Endothelial cell of umbilical vein (primary cell): ENCODE measurements at regions not wholly inside any gene's neighbourhood (a gene's known extent, or its start where the extent isn't known, plus 50 kb on each side); places are given as distances from the start of the nearest gene placed in this dataset.
"Not testable (repeated sequence)": the region's sequence is repeated elsewhere in the genome, so short reads cannot be mapped to it uniquely, and the experiment has no call there.

Source experiments
- BruUV-seq: library from RNA; stranded (reverse); fragments of 400-500 nt; replicated peaks from 2 replicates; lab custom pipeline; 2021; lab: Mats Ljungman, UMichigan
- CTCF ChIA-PET: fragments of 300-600, 350-600 bp; sonication (Branson Sonifier 250); formaldehyde crosslinking; loops from one replicate; lab custom pipeline; 2021; ENCODE audit warnings: antibody characterized with exemption, inconsistent platforms; lab: Charles Lee
- POLR2A ChIA-PET: fragments of 300-600, 350-600 bp; sonication (Branson Sonifier 250); formaldehyde crosslinking; loops from one replicate; lab custom pipeline; 2021; ENCODE audit warnings: antibody characterized with exemption, inconsistent platforms; lab: Charles Lee
- DNase-seq: peaks from one replicate; pipeline ENCODE4 v3.0.0-alpha.2; 2011; ENCODE audit warnings: low read depth, low spot score
- FAIRE-seq: peaks from 2 replicates; lab custom pipeline; 2011; peaks lifted over from hg19 to GRCh38; lab: Jason Lieb, UNC
- H2AFZ ChIP-seq: 2 replicates; pipeline ENCODE4 v1.6.0; 2012; ENCODE audit warnings: low read depth, low read length, control low read depth, inconsistent platforms
- H3K27ac ChIP-seq: 2 replicates; pipeline ENCODE4 v1.5.1; 2011; ENCODE audit warnings: low read depth, mild to moderate bottlenecking, control low read depth, low read length, moderate library complexity; ENCODE audit not compliant: insufficient read depth
- H3K27me3 ChIP-seq, 2 experiments: 2 replicates each; pipeline versions ENCODE4 v1.6.0 to v1.6.1; 2011; ENCODE audit warnings: low read length in 2 of 2, mixed read lengths in 1 of 2; ENCODE audit not compliant: control insufficient read depth in 2 of 2, insufficient read depth in 2 of 2
- H3K36me3 ChIP-seq, 2 experiments: 2 replicates in 1 of 2; 3 replicates in 1 of 2; pipeline ENCODE4 v1.5.1; 2011; ENCODE audit warnings: low read length in 2 of 2, mild to moderate bottlenecking in 1 of 2, moderate library complexity in 1 of 2; ENCODE audit not compliant: control insufficient read depth in 2 of 2, insufficient read depth in 2 of 2; ENCODE audit errors: extremely low read depth in 1 of 2
- H3K4me1 ChIP-seq: 3 replicates; pipeline ENCODE4 v1.5.1; 2011; ENCODE audit warnings: mild to moderate bottlenecking, low read length; ENCODE audit not compliant: control insufficient read depth, insufficient read depth; ENCODE audit errors: extremely low read depth
- H3K4me2 ChIP-seq: 2 replicates; pipeline ENCODE4 v1.6.1; 2011; ENCODE audit warnings: low read length, control low read depth, mixed read lengths; ENCODE audit not compliant: insufficient read depth
- H3K4me3 ChIP-seq, 3 experiments: fragments of 200-600 bp in 1 of 3; sonication (generic), shearing (Covaris generic) in 1 of 3; replicated peaks in 1 of 3; 2 replicates each; pipeline ENCODE4 v1.5.1; 2011 to 2016; ENCODE audit warnings: control low read depth in 3 of 3, low read length in 3 of 3, mild to moderate bottlenecking in 2 of 3, inconsistent platforms in 1 of 3, low read depth in 1 of 3, moderate library complexity in 1 of 3; ENCODE audit not compliant: insufficient read depth in 1 of 3
- H3K79me2 ChIP-seq: 2 replicates; pipeline ENCODE4 v1.6.0; 2012; ENCODE audit warnings: low read length, inconsistent platforms; ENCODE audit not compliant: control insufficient read depth, insufficient read depth
- H3K9ac ChIP-seq: replicated peaks from 2 replicates; pipeline ENCODE3; 2011; ENCODE audit warnings: low read length, control low read depth; ENCODE audit not compliant: insufficient read depth; ENCODE audit errors: extremely low read depth
- H3K9me1 ChIP-seq: replicated peaks from 3 replicates; pipeline ENCODE4 v1.6.0; 2011; ENCODE audit warnings: mild to moderate bottlenecking, low read length; ENCODE audit not compliant: control insufficient read depth, insufficient read depth; ENCODE audit errors: extremely low read depth
- H3K9me3 ChIP-seq: replicated peaks from 2 replicates; pipeline ENCODE4 v1.5.1; 2012; ENCODE audit warnings: low read length, inconsistent platforms; ENCODE audit not compliant: control insufficient read depth, insufficient read depth
- H4K20me1 ChIP-seq: replicated peaks from 2 replicates; pipeline ENCODE3; 2011; ENCODE audit warnings: mild to moderate bottlenecking, low read length; ENCODE audit not compliant: control insufficient read depth, insufficient read depth; ENCODE audit errors: extremely low read depth
- EZH2 ChIP-seq: IDR thresholded peaks from 2 replicates; pipeline ENCODE4 v1.6.1; 2012; ENCODE audit warnings: borderline replicate concordance, low read depth, mild to moderate bottlenecking, moderate library complexity, low read length, inconsistent platforms; ENCODE audit not compliant: severe bottlenecking
- FOS ChIP-seq: IDR thresholded peaks from 2 replicates; pipeline ENCODE4 v1.6.1; 2011; ENCODE audit warnings: mild to moderate bottlenecking, low read length, moderate library complexity, borderline replicate concordance; ENCODE audit not compliant: insufficient read depth
- GATA2 ChIP-seq: IDR thresholded peaks from 2 replicates; pipeline ENCODE4 v1.7.0; 2011; ENCODE audit warnings: low read depth, mild to moderate bottlenecking, moderate library complexity, mixed read lengths, low read length; ENCODE audit not compliant: insufficient read length, insufficient read depth
- JUN ChIP-seq: IDR thresholded peaks from 2 replicates; pipeline ENCODE4 v1.6.1; 2011; ENCODE audit warnings: borderline replicate concordance, low read depth; ENCODE audit not compliant: insufficient read length, insufficient read depth
- MYC ChIP-seq: IDR thresholded peaks from one replicate; pipeline ENCODE4 v1.6.1; 2011; ENCODE audit warnings: mild to moderate bottlenecking, low read depth, low read length
- POLR2A ChIP-seq: IDR thresholded peaks from 2 replicates; pipeline ENCODE4 v1.6.1; 2012; ENCODE audit warnings: low read depth, mild to moderate bottlenecking, control low read depth, low read length
- POLR2AphosphoS5 ChIP-seq: IDR thresholded peaks from 2 replicates; pipeline ENCODE4 v1.6.1; 2012; ENCODE audit warnings: low read depth, mild to moderate bottlenecking, control low read depth, low read length, moderate library complexity; ENCODE audit not compliant: insufficient read depth
- dilution Hi-C: fragments of 300-500 bp; cut with MboI; formaldehyde crosslinking; loops from one replicate; pipeline ENCODE4 v1.15.0; 2019; ENCODE audit warnings: low sequenced_read_pairs; ENCODE audit not compliant: extremely low pct_ligation_motif_present
- intact Hi-C: fragments of 100-400 bp; cut with micrococcal nuclease; formaldehyde crosslinking; loops from one replicate; pipeline ENCODE4 v1.10.0; 2022
- TF ChIP-seq, protein P1 (sequence below): IDR thresholded peaks from 2 replicates; pipeline ENCODE4 v1.6.1; 2011; ENCODE audit not compliant: insufficient read depth, insufficient read length
- TF ChIP-seq, protein P2 (sequence below), 2 donors: IDR thresholded peaks; 1 replicate in 1 of 2; 2 replicates in 1 of 2; pipeline ENCODE4 v1.5.1; 2011; ENCODE audit warnings: low read length in 2 of 2, mild to moderate bottlenecking in 2 of 2, moderate library complexity in 2 of 2, control low read depth in 1 of 2, inconsistent platforms in 1 of 2, low read depth in 1 of 2; ENCODE audit not compliant: insufficient read depth in 1 of 2; ENCODE audit errors: extremely low read depth in 1 of 2

DNA sequence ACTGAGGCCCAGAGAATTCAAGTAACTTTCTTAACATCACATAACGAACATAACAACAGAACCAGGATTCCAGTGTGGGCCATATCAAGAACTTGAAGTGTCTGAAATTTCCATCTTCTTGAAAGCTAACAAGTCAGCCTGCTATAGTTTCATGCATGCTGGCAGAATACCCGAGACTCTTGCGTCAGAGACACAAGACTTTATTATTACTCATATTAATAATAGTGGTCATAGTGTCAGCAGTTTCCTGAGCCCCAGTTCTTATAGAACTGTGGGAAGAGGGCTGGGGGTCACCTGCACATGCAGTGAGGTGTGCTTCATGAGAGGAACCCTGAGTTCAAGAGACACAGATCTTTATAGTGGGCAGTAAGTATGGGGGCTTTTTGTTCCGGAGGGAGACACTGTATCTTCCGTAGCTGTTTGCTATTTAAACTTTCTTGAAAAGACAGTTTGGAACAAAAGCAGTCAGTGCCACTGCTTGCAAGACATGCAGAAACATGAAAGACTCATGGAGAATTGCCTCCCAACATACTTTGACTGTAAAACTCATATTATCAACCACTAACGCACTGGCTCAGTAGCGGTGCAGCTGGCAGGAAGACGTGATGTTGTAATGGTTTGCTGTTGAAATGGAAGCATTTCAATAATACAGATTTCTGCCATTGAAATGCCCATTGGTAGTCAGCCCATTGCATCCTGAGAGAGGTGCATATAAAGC, 339.2 kb downstream of the ADGRL2 start:
- no peak overlapping the region for H3K9ac ChIP-seq
- peaks cover 0 to 2% of the 10 kb centered on the region in 2 experiments for H3K27me3 ChIP-seq
- TF ChIP-seq JUN (no peak), EZH2 (no peak), MYC (no peak), POLR2A (no peak), FOS (no peak), POLR2AphosphoS5 (no peak), GATA2 (no peak)
- TF ChIP-seq, protein P1, sequence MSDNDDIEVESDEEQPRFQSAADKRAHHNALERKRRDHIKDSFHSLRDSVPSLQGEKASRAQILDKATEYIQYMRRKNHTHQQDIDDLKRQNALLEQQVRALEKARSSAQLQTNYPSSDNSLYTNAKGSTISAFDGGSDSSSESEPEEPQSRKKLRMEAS: no peak
- TF ChIP-seq, protein P2, sequence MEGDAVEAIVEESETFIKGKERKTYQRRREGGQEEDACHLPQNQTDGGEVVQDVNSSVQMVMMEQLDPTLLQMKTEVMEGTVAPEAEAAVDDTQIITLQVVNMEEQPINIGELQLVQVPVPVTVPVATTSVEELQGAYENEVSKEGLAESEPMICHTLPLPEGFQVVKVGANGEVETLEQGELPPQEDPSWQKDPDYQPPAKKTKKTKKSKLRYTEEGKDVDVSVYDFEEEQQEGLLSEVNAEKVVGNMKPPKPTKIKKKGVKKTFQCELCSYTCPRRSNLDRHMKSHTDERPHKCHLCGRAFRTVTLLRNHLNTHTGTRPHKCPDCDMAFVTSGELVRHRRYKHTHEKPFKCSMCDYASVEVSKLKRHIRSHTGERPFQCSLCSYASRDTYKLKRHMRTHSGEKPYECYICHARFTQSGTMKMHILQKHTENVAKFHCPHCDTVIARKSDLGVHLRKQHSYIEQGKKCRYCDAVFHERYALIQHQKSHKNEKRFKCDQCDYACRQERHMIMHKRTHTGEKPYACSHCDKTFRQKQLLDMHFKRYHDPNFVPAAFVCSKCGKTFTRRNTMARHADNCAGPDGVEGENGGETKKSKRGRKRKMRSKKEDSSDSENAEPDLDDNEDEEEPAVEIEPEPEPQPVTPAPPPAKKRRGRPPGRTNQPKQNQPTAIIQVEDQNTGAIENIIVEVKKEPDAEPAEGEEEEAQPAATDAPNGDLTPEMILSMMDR (IDR thresholded peaks at IDR 0.05; ENCODE audit: extremely low read depth in 1 of 2, insufficient read depth in 1 of 2, low read depth in 1 of 2, low read length in 2 of 2): no peak
- no peak overlapping the region for H3K4me3 ChIP-seq
- H3K36me3 ChIP-seq: no peaks in the 10 kb centered on the region
- ChIA-PET POLR2A (no interaction called here), CTCF (no interaction called here)
- intact Hi-C loops (no loop called here), dilution Hi-C loops (no loop called here)
- no TSS peak for BruUV-seq
- no peak overlapping the region for H3K27ac ChIP-seq
- no peaks in the 10 kb centered on the region for H3K9me3 ChIP-seq
- H3K4me1 ChIP-seq: no peaks in the 10 kb centered on the region
- no peak for FAIRE-seq
- H4K20me1 ChIP-seq: no peaks in the 10 kb centered on the region
- H3K79me2 ChIP-seq: no peaks in the 10 kb centered on the region
- no peaks in the 10 kb centered on the region for H3K9me1 ChIP-seq
- no peak overlapping the region for H3K4me2 ChIP-seq
- no peak overlapping the region for H2AFZ ChIP-seq
- DNase-seq: no peak

DNA sequence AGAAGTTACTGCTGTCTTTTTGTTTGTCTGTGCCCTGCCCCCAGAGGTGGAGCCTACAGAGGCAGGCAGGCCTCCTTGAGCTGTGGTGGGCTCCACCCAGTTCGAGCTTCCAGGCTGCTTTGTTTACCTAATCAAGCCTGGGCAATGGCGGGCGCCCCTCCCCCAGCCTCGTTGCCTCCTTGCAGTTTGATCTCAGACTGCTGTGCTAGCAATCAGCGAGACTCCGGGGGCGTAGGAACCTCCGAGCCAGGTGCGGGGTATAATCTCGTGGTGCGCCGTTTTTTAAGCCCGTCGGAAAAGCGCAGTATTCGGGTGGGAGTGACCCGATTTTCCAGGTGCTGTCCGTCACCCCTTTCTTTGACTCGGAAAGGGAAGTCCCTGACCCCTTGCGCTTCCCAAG, 335.6 kb downstream of the ADGRL2 start:
- H3K36me3 ChIP-seq, H4K20me1 ChIP-seq, DNase-seq, H3K79me2 ChIP-seq, FAIRE-seq, H3K27me3 ChIP-seq, H3K9me3 ChIP-seq, POLR2A ChIA-PET, H3K27ac ChIP-seq, H3K4me3 ChIP-seq, H3K9ac ChIP-seq, BruUV-seq, H2AFZ ChIP-seq, CTCF ChIA-PET, intact Hi-C loops, dilution Hi-C loops, H3K9me1 ChIP-seq, H3K4me2 ChIP-seq, H3K4me1 ChIP-seq: not testable (repeated sequence)
